Endothelial cell (in vitro differentiated cells): ENCODE measurements at regions not wholly inside any gene's neighbourhood (a gene's known extent, or its start where the extent isn't known, plus 50 kb on each side); places are given as distances from the start of the nearest gene placed in this dataset.

Source experiments
- DNase-seq: peaks from one replicate; pipeline ENCODE4 v3.0.0; 2021; ENCODE audit warnings: low spot score
- H3K27ac Mint-ChIP-seq: one replicate; pipeline ENCODE4 v1.8.0; 2021; ENCODE audit warnings: mixed read lengths, inconsistent platforms; ENCODE audit not compliant: unreplicated experiment
- H3K27me3 Mint-ChIP-seq: one replicate; pipeline ENCODE4 v1.8.0; 2021; ENCODE audit warnings: mild to moderate bottlenecking, moderate library complexity, mixed read lengths, inconsistent platforms; ENCODE audit not compliant: unreplicated experiment
- H3K36me3 Mint-ChIP-seq: one replicate; pipeline ENCODE4 v1.8.0; 2021; ENCODE audit warnings: mild to moderate bottlenecking, low read depth, mixed read lengths, inconsistent platforms; ENCODE audit not compliant: unreplicated experiment
- H3K4me1 Mint-ChIP-seq: one replicate; pipeline ENCODE4 v1.8.0; 2021; ENCODE audit warnings: mild to moderate bottlenecking, mixed read lengths, inconsistent platforms; ENCODE audit not compliant: unreplicated experiment
- H3K4me3 Mint-ChIP-seq: one replicate; pipeline ENCODE4 v1.8.0; 2021; ENCODE audit warnings: mild to moderate bottlenecking, mixed read lengths, inconsistent platforms; ENCODE audit not compliant: unreplicated experiment
- H3K9me3 Mint-ChIP-seq: one replicate; pipeline ENCODE4 v1.8.0; 2021; ENCODE audit warnings: mixed read lengths, inconsistent platforms; ENCODE audit not compliant: unreplicated experiment
- TF ChIP-seq, protein P1 (sequence below): fragments of 200-600 bp; sonication (generic); IDR thresholded peaks from one replicate; pipeline ENCODE4 v1.5.0; 2021; ENCODE audit warnings: antibody characterized with exemption; ENCODE audit not compliant: unreplicated experiment

- Mint-ChIP-seq H3K9me3 (no peaks in the 10 kb centered on the region), H3K36me3 (no peaks in the 10 kb centered on the region), H3K4me3 (no peak overlapping the region), H3K4me1 (peaks cover 10% of the 10 kb centered on the region), H3K27me3 (peaks cover 6% of the 10 kb centered on the region), H3K27ac (peak overlapping the region; percentile 6)
- TF ChIP-seq, protein P1, sequence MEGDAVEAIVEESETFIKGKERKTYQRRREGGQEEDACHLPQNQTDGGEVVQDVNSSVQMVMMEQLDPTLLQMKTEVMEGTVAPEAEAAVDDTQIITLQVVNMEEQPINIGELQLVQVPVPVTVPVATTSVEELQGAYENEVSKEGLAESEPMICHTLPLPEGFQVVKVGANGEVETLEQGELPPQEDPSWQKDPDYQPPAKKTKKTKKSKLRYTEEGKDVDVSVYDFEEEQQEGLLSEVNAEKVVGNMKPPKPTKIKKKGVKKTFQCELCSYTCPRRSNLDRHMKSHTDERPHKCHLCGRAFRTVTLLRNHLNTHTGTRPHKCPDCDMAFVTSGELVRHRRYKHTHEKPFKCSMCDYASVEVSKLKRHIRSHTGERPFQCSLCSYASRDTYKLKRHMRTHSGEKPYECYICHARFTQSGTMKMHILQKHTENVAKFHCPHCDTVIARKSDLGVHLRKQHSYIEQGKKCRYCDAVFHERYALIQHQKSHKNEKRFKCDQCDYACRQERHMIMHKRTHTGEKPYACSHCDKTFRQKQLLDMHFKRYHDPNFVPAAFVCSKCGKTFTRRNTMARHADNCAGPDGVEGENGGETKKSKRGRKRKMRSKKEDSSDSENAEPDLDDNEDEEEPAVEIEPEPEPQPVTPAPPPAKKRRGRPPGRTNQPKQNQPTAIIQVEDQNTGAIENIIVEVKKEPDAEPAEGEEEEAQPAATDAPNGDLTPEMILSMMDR: no peak
- DNase-seq: no peak
These were observed 77.5 kb downstream of the RPLP1 start for GRCh38 chr15:69529961-69530633.

DNA sequence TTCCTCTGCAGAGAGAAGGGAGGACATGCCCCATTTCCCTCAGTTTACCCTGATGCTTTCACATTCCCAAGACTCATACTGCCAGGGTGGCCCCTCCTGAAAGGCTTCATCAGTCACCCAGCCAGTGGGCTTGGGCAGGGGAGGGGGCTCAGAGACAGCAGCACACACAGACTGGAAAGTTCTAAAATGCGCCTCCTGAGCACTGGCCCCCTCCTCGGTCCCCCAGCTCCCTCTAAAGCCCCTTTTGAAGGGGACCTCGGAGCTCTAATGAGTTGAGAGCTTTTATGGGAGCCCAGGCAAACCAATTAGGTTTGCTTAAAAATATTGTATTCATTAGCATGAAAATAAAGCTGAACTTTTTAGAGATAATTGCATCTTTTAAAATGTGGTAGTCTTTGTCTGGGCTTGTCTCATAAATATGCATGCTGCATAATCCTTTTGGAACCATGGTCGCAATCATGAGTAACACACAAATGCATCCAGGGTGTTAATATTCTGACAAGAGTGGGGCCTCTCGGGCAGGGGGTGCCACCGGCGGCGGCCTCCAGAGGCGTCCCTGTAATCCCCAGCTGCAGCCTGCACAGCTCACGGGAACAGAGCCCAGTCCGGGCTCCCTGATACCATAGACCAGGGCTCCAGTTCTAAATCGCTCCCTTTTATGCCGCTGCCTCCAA, 78.5 kb downstream of the RPLP1 start:
- TF ChIP-seq, protein P1: no peak
- H3K27me3 Mint-ChIP-seq: peaks cover 6% of the 10 kb centered on the region
- peaks cover 10% of the 10 kb centered on the region for H3K4me1 Mint-ChIP-seq
- H3K4me3 Mint-ChIP-seq: no peak overlapping the region
- no peaks in the 10 kb centered on the region for H3K36me3 Mint-ChIP-seq
- no peak overlapping the region for H3K27ac Mint-ChIP-seq
- DNase-seq: no peak
- no peaks in the 10 kb centered on the region for H3K9me3 Mint-ChIP-seq

GRCh38 chr15:69531665-69532027, 79.0 kb downstream of the RPLP1 start:
- Mint-ChIP-seq H3K9me3 (no peaks in the 10 kb centered on the region), H3K27ac (no peak overlapping the region), H3K36me3 (no peaks in the 10 kb centered on the region), H3K4me3 (no peak overlapping the region), H3K4me1 (peaks cover 10% of the 10 kb centered on the region), H3K27me3 (peaks cover 6% of the 10 kb centered on the region)
- TF ChIP-seq, protein P1: no peak
- no peak for DNase-seq

- no peak overlapping the region for H3K4me3 Mint-ChIP-seq
- peaks cover 6% of the 10 kb centered on the region for H3K27me3 Mint-ChIP-seq
These were observed 79.4 kb downstream of the RPLP1 start for GRCh38 chr15:69532066-69532465.

More at GRCh38 chr15:69532066-69532465, 79.4 kb downstream of the RPLP1 start:
- H3K9me3 Mint-ChIP-seq: no peaks in the 10 kb centered on the region
- TF ChIP-seq, protein P1: no peak
- no peak overlapping the region for H3K27ac Mint-ChIP-seq
- peaks cover 10% of the 10 kb centered on the region for H3K4me1 Mint-ChIP-seq
- H3K36me3 Mint-ChIP-seq: no peaks in the 10 kb centered on the region
- no peak for DNase-seq
